Spleen (tissue), 7 donors: ENCODE measurements at regions not wholly inside any gene's neighbourhood (a gene's known extent, or its start where the extent isn't known, plus 50 kb on each side); places are given as distances from the start of the nearest gene placed in this dataset.

Experiments used
- CTCF ChIP-seq, 11 experiments: fragments of 200-600 bp in 7 of 11; fragments of 450-650 bp in 4 of 11; sonication (generic) in 4 of 11; IDR thresholded peaks in 8 of 11; conservative IDR thresholded peaks in 3 of 11; 1 replicate in 7 of 11; 2 replicates in 4 of 11; pipeline versions ENCODE4 v1.4.0 to v1.8.0; 2016 to 2021; ENCODE audit warnings: antibody characterized with exemption in 11 of 11, inconsistent platforms in 4 of 11, mild to moderate bottlenecking in 1 of 11
- POLR2A ChIP-seq, 3 donors: fragments of 450-650 bp; IDR thresholded peaks; one replicate each; pipeline ENCODE4 v1.5.1; 2017; ENCODE audit warnings: antibody characterized with exemption in 3 of 3, mild to moderate bottlenecking in 1 of 3
- POLR2AphosphoS5 ChIP-seq, 3 donors: sonication (generic); formaldehyde crosslinking; IDR thresholded peaks; one replicate each; pipeline ENCODE4 v1.5.1; 2017; ENCODE audit warnings: antibody characterized with exemption in 3 of 3
- donor health status: DM: no; HTN: no; CAD: no; lungs with moderate emphysema.
- donor health status: DM: no; HTN: no; CAD: no.
- donor health status: DM: no; HTN: no; CAD: no.

DNA sequence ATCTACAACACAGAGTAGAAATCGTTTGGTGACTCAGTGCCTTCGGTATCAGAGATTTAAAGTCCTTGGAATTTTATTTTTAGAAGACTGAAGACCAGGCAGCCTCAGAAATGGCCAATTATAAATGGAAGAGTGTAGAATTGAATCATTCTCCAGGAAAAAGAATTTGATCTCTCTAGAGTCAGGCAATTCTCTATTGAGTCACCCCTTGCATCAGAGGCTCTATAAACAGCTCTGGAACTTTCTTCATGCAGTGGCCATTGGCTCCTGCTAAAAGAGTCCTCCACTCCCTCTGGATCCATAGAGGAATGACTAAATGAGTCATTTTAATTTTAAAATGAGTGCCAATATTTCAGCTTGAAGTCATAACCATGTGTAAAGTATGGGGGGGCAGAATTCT, 816.2 kb downstream of the TDRD15 start:
- TF ChIP-seq CTCF (IDR thresholded peaks at IDR 0.05 in 8 of 11, conservative IDR thresholded peaks at IDR 0.05 in 3 of 11) = no peak
- no peak for TF ChIP-seq POLR2A (IDR thresholded peaks at IDR 0.05)
- TF ChIP-seq POLR2AphosphoS5 (IDR thresholded peaks at IDR 0.05) = no peak
